Neural cell (in vitro differentiated cells): ENCODE measurements at regions not wholly inside any gene's neighbourhood (a gene's known extent, or its start where the extent isn't known, plus 50 kb on each side); places are given as distances from the start of the nearest gene placed in this dataset.

ENCODE experiments used
- H2AFZ ChIP-seq: fragments of 200-600, 300-800 bp; sonication (generic), shearing (Covaris generic); 2 replicates; pipeline ENCODE4 v1.6.0; 2014; ENCODE audit warnings: low read depth, mild to moderate bottlenecking, antibody characterized with exemption, low read length, moderate library complexity
- H3F3A ChIP-seq: fragments of 200-600 bp; shearing (Covaris generic); 2 replicates; pipeline ENCODE4 v1.6.1; 2016; ENCODE audit warnings: mild to moderate bottlenecking, moderate library complexity, mixed read lengths, antibody characterized with exemption, low read length; ENCODE audit not compliant: insufficient read depth, poor library complexity, severe bottlenecking
- H3K27ac ChIP-seq: fragments of 200-600, 300-800 bp; sonication (generic), shearing (Covaris generic); 2 replicates; pipeline ENCODE4 v1.5.1; 2014; ENCODE audit warnings: mild to moderate bottlenecking, low read length, moderate library complexity
- H3K27me3 ChIP-seq: fragments of 300-800, 200-600 bp; sonication (generic), shearing (Covaris generic); 2 replicates; pipeline ENCODE4 v1.6.0; 2014; ENCODE audit warnings: mild to moderate bottlenecking, low read depth, low read length, moderate library complexity; ENCODE audit not compliant: insufficient read depth
- H3K36me3 ChIP-seq: fragments of 300-800, 200-600 bp; sonication (generic), shearing (Covaris generic); 2 replicates; pipeline ENCODE4 v1.5.1; 2014; ENCODE audit warnings: mild to moderate bottlenecking, antibody characterized with exemption, low read length, moderate library complexity; ENCODE audit not compliant: insufficient read depth
- H3K4me2 ChIP-seq: fragments of 300-800, 200-600 bp; sonication (generic), shearing (Covaris generic); 2 replicates; pipeline ENCODE4 v1.6.0; 2014; ENCODE audit warnings: mild to moderate bottlenecking, low read length
- H3K4me3 ChIP-seq: fragments of 300-800, 200-600 bp; sonication (generic), shearing (Covaris generic); 2 replicates; pipeline ENCODE4 v1.5.1; 2014; ENCODE audit warnings: mild to moderate bottlenecking, low read length, moderate library complexity
- H3K79me2 ChIP-seq: fragments of 200-600 bp; shearing (Covaris generic); replicated peaks from 2 replicates; pipeline ENCODE4 v1.6.0; 2014; ENCODE audit warnings: mild to moderate bottlenecking, low read length, moderate library complexity; ENCODE audit not compliant: insufficient read depth
- H3K9ac ChIP-seq: fragments of 300-800, 200-600 bp; sonication (generic), shearing (Covaris generic); 2 replicates; pipeline ENCODE4 v1.6.1; 2016; ENCODE audit warnings: mild to moderate bottlenecking, low read length, mixed read lengths
- H3K9me2 ChIP-seq: fragments of 200-600 bp; shearing (Covaris generic); 2 replicates; pipeline ENCODE4 v1.6.1; 2016; ENCODE audit warnings: mild to moderate bottlenecking, low read length, mixed read lengths; ENCODE audit not compliant: insufficient read depth
- H3K9me3 ChIP-seq: fragments of 200-600, 300-800 bp; sonication (generic), shearing (Covaris generic); 2 replicates; pipeline ENCODE4 v1.6.1; 2016; ENCODE audit warnings: mild to moderate bottlenecking, mixed run types, low read length, moderate library complexity, mixed read lengths
- H4K20me1 ChIP-seq: fragments of 200-600 bp; shearing (Covaris generic); 2 replicates; pipeline ENCODE4 v1.6.1; 2016; ENCODE audit warnings: mild to moderate bottlenecking, mixed run types; ENCODE audit not compliant: insufficient read depth
- CTCF ChIP-seq: fragments of 450-650 bp; IDR thresholded peaks from 2 replicates; pipeline ENCODE4 v1.5.1; 2014; ENCODE audit warnings: antibody characterized with exemption, mild to moderate bottlenecking, moderate library complexity; ENCODE audit not compliant: poor library complexity, severe bottlenecking
- EP300 ChIP-seq: fragments of 450-650 bp; conservative IDR thresholded peaks from 2 replicates; pipeline ENCODE4 v1.6.1; 2014; ENCODE audit warnings: antibody characterized with exemption, mild to moderate bottlenecking, moderate library complexity; ENCODE audit not compliant: poor library complexity, severe bottlenecking
- EZH2 ChIP-seq: fragments of 200-600, 300-800 bp; shearing (Covaris generic), sonication (generic); IDR thresholded peaks from 2 replicates; pipeline ENCODE4 v1.6.1; 2014; ENCODE audit warnings: antibody characterized with exemption, low read length, borderline replicate concordance, mild to moderate bottlenecking; ENCODE audit not compliant: insufficient read depth, poor library complexity, severe bottlenecking
- MXI1 ChIP-seq: fragments of 450-650 bp; conservative IDR thresholded peaks from 2 replicates; pipeline ENCODE4 v1.6.1; 2014; ENCODE audit warnings: antibody characterized with exemption, mild to moderate bottlenecking; ENCODE audit not compliant: poor library complexity, severe bottlenecking
- POLR2AphosphoS5 ChIP-seq: IDR thresholded peaks from 2 replicates; pipeline ENCODE4 v1.6.1; 2012
- RAD21 ChIP-seq: fragments of 450-650 bp; conservative IDR thresholded peaks from 2 replicates; pipeline ENCODE4 v1.6.1; 2014; ENCODE audit warnings: antibody characterized with exemption, mild to moderate bottlenecking, moderate library complexity
- REST ChIP-seq: IDR thresholded peaks from 2 replicates; pipeline ENCODE4 v1.6.1; 2012; ENCODE audit warnings: borderline replicate concordance
- SMC3 ChIP-seq: fragments of 450-650 bp; conservative IDR thresholded peaks from 2 replicates; pipeline ENCODE4 v1.6.1; 2014; ENCODE audit warnings: antibody characterized with exemption, mild to moderate bottlenecking, moderate library complexity; ENCODE audit not compliant: poor library complexity
- TAF1 ChIP-seq: IDR thresholded peaks from 2 replicates; pipeline ENCODE4 v1.6.1; 2012; ENCODE audit warnings: low read depth

DNA sequence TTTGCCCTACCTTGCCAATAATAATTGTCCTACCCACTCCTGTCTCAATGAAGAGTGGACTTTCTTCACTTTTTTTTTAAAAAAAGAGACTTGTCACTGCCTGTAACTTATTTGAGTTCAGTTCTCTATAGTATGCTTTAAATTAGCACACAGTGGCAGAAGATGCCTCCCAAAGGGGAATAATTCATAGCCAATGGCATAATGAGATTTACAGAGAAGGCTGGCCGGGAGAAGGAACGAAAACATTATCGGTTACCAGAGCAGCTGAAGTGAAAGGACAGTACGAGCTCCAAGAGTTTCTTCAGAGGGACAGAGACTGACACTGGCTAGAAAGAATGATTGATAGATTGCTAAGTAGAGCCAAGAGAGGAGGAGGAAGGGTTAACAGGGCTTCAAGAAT is 356.3 kb downstream of the EMP1 start:
- no peak overlapping the region for H3K4me3 ChIP-seq
- H2AFZ ChIP-seq: no peak overlapping the region
- H3F3A ChIP-seq: no peaks in the 10 kb centered on the region
- no peaks in the 10 kb centered on the region for H3K9me3 ChIP-seq
- H3K79me2 ChIP-seq: no peaks in the 10 kb centered on the region
- no peaks in the 10 kb centered on the region for H4K20me1 ChIP-seq
- no peaks in the 10 kb centered on the region for H3K9me2 ChIP-seq
- no peak for TF ChIP-seq REST
- TF ChIP-seq EP300: no peak
- H3K36me3 ChIP-seq: no peaks in the 10 kb centered on the region
- H3K27ac ChIP-seq: no peak overlapping the region
- no peak overlapping the region for H3K4me2 ChIP-seq
- no peak overlapping the region for H3K9ac ChIP-seq
- no peaks in the 10 kb centered on the region for H3K27me3 ChIP-seq

DNA sequence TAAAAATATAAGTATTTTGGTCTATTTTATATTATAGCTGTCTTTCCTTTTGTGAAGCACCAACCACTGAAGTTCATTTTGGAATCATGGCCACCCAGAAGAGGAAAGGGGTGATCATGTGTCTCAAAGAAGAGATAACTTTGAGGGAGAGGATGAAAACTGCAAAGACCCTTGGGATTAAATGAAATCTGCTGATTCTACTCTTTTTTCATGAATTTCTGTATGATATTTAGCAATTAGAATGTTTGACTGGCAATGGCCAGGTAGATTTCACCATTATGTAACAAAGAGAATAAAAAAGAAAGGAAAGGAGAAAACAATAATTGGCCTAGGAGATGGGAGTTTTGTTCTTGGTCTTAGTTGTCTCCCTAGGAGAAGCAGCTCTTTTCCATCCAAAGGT is 350.8 kb downstream of the EMP1 start:
- no peak overlapping the region for H3K4me2 ChIP-seq
- no peaks in the 10 kb centered on the region for H3K9me2 ChIP-seq
- H3K79me2 ChIP-seq: no peaks in the 10 kb centered on the region
- H3F3A ChIP-seq: no peaks in the 10 kb centered on the region
- H4K20me1 ChIP-seq: no peaks in the 10 kb centered on the region
- H2AFZ ChIP-seq: no peak overlapping the region
- no peaks in the 10 kb centered on the region for H3K9me3 ChIP-seq
- H3K27me3 ChIP-seq: no peaks in the 10 kb centered on the region
- H3K27ac ChIP-seq: no peak overlapping the region
- no peaks in the 10 kb centered on the region for H3K36me3 ChIP-seq
- TF ChIP-seq EP300 (no peak), REST (no peak), SMC3 (no peak), RAD21 (no peak), EZH2 (no peak), CTCF (no peak), TAF1 (no peak), MXI1 (no peak), POLR2AphosphoS5 (no peak)
- no peak overlapping the region for H3K4me3 ChIP-seq
- no peak overlapping the region for H3K9ac ChIP-seq
